K562 (cell line): ENCODE measurements at regions not wholly inside any gene's neighbourhood (a gene's known extent, or its start where the extent isn't known, plus 50 kb on each side); places are given as distances from the start of the nearest gene placed in this dataset.

ENCODE experiments used
- ATAC-seq: fragments of 200-7000 bp; cut with Tn5 transposase; 3 replicates; pipeline ENCODE4 v1.9.1; 2020; ENCODE audit warnings: moderate library complexity
- BruUV-seq: library from RNA; stranded (reverse); fragments of 400-500 nt; replicated peaks from 2 replicates; lab custom pipeline; 2021; lab: Mats Ljungman, UMichigan
- CTCF ChIA-PET: fragments of 300-600 bp; formaldehyde crosslinking; extraction: SDS; loops from one replicate; lab custom pipeline; 2021; ENCODE audit warnings: low intra/inter-chr PET ratio; lab: Yijun Ruan, JAX
- POLR2A ChIA-PET: fragments of 300-600, 350-650 bp; sonication (Branson Sonifier 250); formaldehyde crosslinking; extraction: SDS; loops from one replicate; lab custom pipeline; 2021; ENCODE audit warnings: antibody characterized with exemption, inconsistent platforms; lab: Yijun Ruan, JAX
- DNase-seq, 4 experiments: peaks; one replicate each; pipeline versions ENCODE4 v3.0.0 to v3.0.0-alpha.2; 2011 to 2018; ENCODE audit warnings: low spot score in 3 of 4, mixed read lengths in 3 of 4; ENCODE audit errors: extremely low read depth in 1 of 4
- FAIRE-seq: peaks from 2 replicates; lab custom pipeline; 2011; peaks lifted over from hg19 to GRCh38; lab: Jason Lieb, UNC
- H2AFZ ChIP-seq: 2 replicates; pipeline ENCODE4 v1.6.0; 2011; ENCODE audit warnings: low read depth, low read length, control low read depth, inconsistent platforms
- H3K27ac ChIP-seq: fragments of 200-600 bp; 3 replicates; pipeline ENCODE4 v1.8.0; 2011; ENCODE audit warnings: low read depth, mild to moderate bottlenecking, control low read depth, inconsistent platforms, low read length, moderate library complexity, mixed read lengths; ENCODE audit errors: extremely low read depth
- H3K27me3 ChIP-seq, 2 experiments: fragments of 300-600 bp in 1 of 2; 2 replicates in 1 of 2; 3 replicates in 1 of 2; pipeline versions ENCODE4 v1.6.0 to v1.8.0; 2011; ENCODE audit warnings: inconsistent platforms in 2 of 2, low read length in 2 of 2, mild to moderate bottlenecking in 1 of 2, mixed read lengths in 1 of 2, moderate library complexity in 1 of 2; ENCODE audit not compliant: control insufficient read depth in 2 of 2, insufficient read depth in 2 of 2
- H3K36me3 ChIP-seq: fragments of 300-600 bp; 3 replicates; pipeline ENCODE4 v1.8.0; 2011; ENCODE audit warnings: mild to moderate bottlenecking, low read length, inconsistent platforms; ENCODE audit not compliant: control insufficient read depth, insufficient read depth
- H3K4me1 ChIP-seq, 2 experiments: fragments of 200-600 bp in 1 of 2; replicated peaks in 1 of 2; 2 replicates in 1 of 2; 3 replicates in 1 of 2; pipeline versions ENCODE4 v1.5.1 to v1.8.0; 2011; ENCODE audit warnings: inconsistent platforms in 2 of 2, low read length in 2 of 2, mild to moderate bottlenecking in 1 of 2, mixed read lengths in 1 of 2, moderate library complexity in 1 of 2; ENCODE audit not compliant: control insufficient read depth in 2 of 2, insufficient read depth in 2 of 2
- H3K4me2 ChIP-seq: 2 replicates; pipeline ENCODE4 v1.6.1; 2011; ENCODE audit warnings: low read length, control low read depth, inconsistent platforms, mixed read lengths; ENCODE audit not compliant: insufficient read depth
- H3K4me3 ChIP-seq: fragments of 200-600 bp; sonication (generic), shearing (Covaris generic); 2 replicates; pipeline ENCODE4 v1.5.1; 2016; ENCODE audit warnings: control low read depth, inconsistent platforms
- H3K79me2 ChIP-seq: fragments of 200-600 bp; 3 replicates; pipeline ENCODE4 v1.8.0; 2011; ENCODE audit warnings: low read length, inconsistent platforms; ENCODE audit not compliant: control insufficient read depth, insufficient read depth
- H3K9ac ChIP-seq, 2 experiments: 2 replicates each; pipeline versions ENCODE4 v1.6.0 to v1.6.1; 2011; ENCODE audit warnings: low read depth in 2 of 2, low read length in 2 of 2, control low read depth in 1 of 2, inconsistent platforms in 1 of 2, mild to moderate bottlenecking in 1 of 2, mixed read lengths in 1 of 2; ENCODE audit not compliant: insufficient read depth in 1 of 2
- H3K9me1 ChIP-seq: one replicate; pipeline ENCODE4 v1.6.0; 2011; ENCODE audit warnings: inconsistent platforms, mild to moderate bottlenecking, low read length, moderate library complexity; ENCODE audit not compliant: control insufficient read depth, insufficient read depth
- H3K9me3 ChIP-seq: replicated peaks from 2 replicates; pipeline ENCODE4 v1.5.1; 2011; ENCODE audit warnings: low read depth, low read length, inconsistent platforms; ENCODE audit not compliant: control insufficient read depth, insufficient read depth
- H4K20me1 ChIP-seq: replicated peaks from 2 replicates; pipeline ENCODE4 v1.6.1; 2011; ENCODE audit warnings: low read length, inconsistent platforms, mixed read lengths; ENCODE audit not compliant: control insufficient read depth, insufficient read depth
- FOXJ3 ChIP-seq: sonication (generic); formaldehyde crosslinking; IDR thresholded peaks from 2 replicates; pipeline ENCODE4 v1.4.0; 2020; ENCODE audit warnings: mild to moderate bottlenecking, missing genetic modification reagents
- NR3C1 ChIP-seq: sonication (generic); formaldehyde crosslinking; IDR thresholded peaks from 2 replicates; pipeline ENCODE4 v1.8.1; 2022; ENCODE audit warnings: missing genetic modification reagents
- POLR3A ChIP-seq: IDR thresholded peaks from 2 replicates; pipeline ENCODE4 v1.6.1; 2011; ENCODE audit warnings: borderline replicate concordance, mild to moderate bottlenecking, moderate library complexity; ENCODE audit not compliant: insufficient read length, insufficient read depth; ENCODE audit errors: extremely low read depth
- SIN3A ChIP-seq, 2 experiments: fragments of 150-350 bp in 1 of 2; IDR thresholded peaks; 2 replicates each; pipeline ENCODE4 v1.6.1; 2011 to 2016; ENCODE audit warnings: borderline replicate concordance in 2 of 2, low read depth in 2 of 2, low read length in 2 of 2, mild to moderate bottlenecking in 2 of 2, moderate library complexity in 2 of 2; ENCODE audit not compliant: control insufficient read depth in 1 of 2
- SOX6 ChIP-seq: fragments of 450-650 bp; IDR thresholded peaks from 2 replicates; pipeline ENCODE4 v1.6.1; 2014; ENCODE audit warnings: mild to moderate bottlenecking
- TFAP4 ChIP-seq: sonication (generic); formaldehyde crosslinking; IDR thresholded peaks from 2 replicates; pipeline ENCODE4 v1.8.0; 2022; ENCODE audit warnings: missing genetic modification reagents, mild to moderate bottlenecking, moderate library complexity, borderline replicate concordance
- ZFX ChIP-seq: sonication (generic); formaldehyde crosslinking; IDR thresholded peaks from 2 replicates; pipeline ENCODE4 v1.8.0; 2022; ENCODE audit warnings: mild to moderate bottlenecking, missing genetic modification reagents, moderate library complexity
- ZNF740 ChIP-seq, 3 experiments: fragments of 200-800 bp in 1 of 3; sonication (Bioruptor generic) in 1 of 3; sonication (generic) in 1 of 3; formaldehyde crosslinking in 1 of 3; IDR thresholded peaks; 2 replicates each; pipeline versions ENCODE4 v1.6.1 to v1.8.0; 2016 to 2022; ENCODE audit warnings: mild to moderate bottlenecking in 2 of 3, missing compliant biosample characterization in 2 of 3, missing genetic modification characterization in 2 of 3, missing genetic modification reagents in 1 of 3
- WGBS: fragments of 100-300 bp; shearing (Covaris generic); methylation state at CpG from one replicate; pipeline ENCODE4 v1.1.6; 2016; ENCODE audit warnings: low coverage, mixed read lengths; ENCODE audit not compliant: insufficient coverage; ENCODE audit errors: missing lambda C conversion rate; 5-methylcytosine and 5-hydroxymethylcytosine counted together
- in situ Hi-C: fragments of 300-500 bp; cut with MboI; formaldehyde crosslinking; loops from 4 replicates; pipeline ENCODE4 v1.15.0; 2018; ENCODE audit warnings: inconsistent platforms, mixed read lengths
- intact Hi-C: fragments of 100-400 bp; cut with micrococcal nuclease; formaldehyde crosslinking; loops from 2 replicates; pipeline ENCODE4 v1.14.2; 2022
- TF ChIP-seq, protein P1 (sequence below): conservative IDR thresholded peaks from 2 replicates; pipeline ENCODE4 v1.6.1; 2011; ENCODE audit warnings: low read depth, mild to moderate bottlenecking, low read length; ENCODE audit not compliant: control insufficient read depth
- TF ChIP-seq, protein P2 (sequence below): fragments of 450-650 bp; formaldehyde crosslinking; IDR thresholded peaks from 2 replicates; pipeline ENCODE4 v1.4.0; 2022; ENCODE audit warnings: mild to moderate bottlenecking, moderate library complexity

DNA sequence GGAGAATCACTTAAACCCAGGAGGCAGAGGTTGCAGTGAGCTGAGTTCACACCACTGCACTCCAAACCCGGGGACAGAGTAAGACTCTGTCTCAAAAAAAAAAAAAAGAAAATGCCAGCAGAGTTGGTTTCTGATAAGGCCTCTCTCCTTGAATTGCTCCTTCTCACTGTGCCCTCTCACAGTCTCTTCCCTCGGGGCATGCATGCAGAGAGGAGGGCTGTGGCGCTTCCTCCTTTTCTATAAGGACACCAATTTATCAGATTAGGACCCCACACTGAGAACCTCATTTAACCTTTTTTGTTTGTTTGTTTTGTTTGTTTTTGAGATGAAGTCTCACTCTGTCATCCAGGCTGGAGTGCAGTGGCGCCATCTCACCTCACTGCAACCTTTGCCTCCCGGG is 110.5 kb downstream of the ZFP36L2 start:
- no peak for DNase-seq
- ChIA-PET CTCF (no interaction called here), POLR2A (interaction anchor here (0.7 kb wide), 1 partner anchor 106 kb away, joined by 3 read pairs; no protein-coding TSS in a partner anchor)
- intact Hi-C loops: no loop called here
- no peaks in the 10 kb centered on the region for H3K36me3 ChIP-seq
- H2AFZ ChIP-seq: no peak overlapping the region
- in situ Hi-C loops: no loop called here
- no peaks in the 10 kb centered on the region for H3K9me3 ChIP-seq
- H3K9me1 ChIP-seq: no peaks in the 10 kb centered on the region
- no peak overlapping the region for H3K4me3 ChIP-seq
- no peaks in the 10 kb centered on the region for H4K20me1 ChIP-seq
- no peak overlapping the region for H3K27ac ChIP-seq
- no peaks in the 10 kb centered on the region; a peak in 1 of 5 replicates for H3K4me1 ChIP-seq
- no peak for TF ChIP-seq NR3C1
- TF ChIP-seq POLR3A: no peak
- TF ChIP-seq, protein P1, sequence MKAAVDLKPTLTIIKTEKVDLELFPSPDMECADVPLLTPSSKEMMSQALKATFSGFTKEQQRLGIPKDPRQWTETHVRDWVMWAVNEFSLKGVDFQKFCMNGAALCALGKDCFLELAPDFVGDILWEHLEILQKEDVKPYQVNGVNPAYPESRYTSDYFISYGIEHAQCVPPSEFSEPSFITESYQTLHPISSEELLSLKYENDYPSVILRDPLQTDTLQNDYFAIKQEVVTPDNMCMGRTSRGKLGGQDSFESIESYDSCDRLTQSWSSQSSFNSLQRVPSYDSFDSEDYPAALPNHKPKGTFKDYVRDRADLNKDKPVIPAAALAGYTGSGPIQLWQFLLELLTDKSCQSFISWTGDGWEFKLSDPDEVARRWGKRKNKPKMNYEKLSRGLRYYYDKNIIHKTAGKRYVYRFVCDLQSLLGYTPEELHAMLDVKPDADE: no peak
- TF ChIP-seq FOXJ3 (CRISPR knock-in tag): no peak
- no peak for TF ChIP-seq ZFX (CRISPR knock-in tag)
- no TSS peak for BruUV-seq
- H3K4me2 ChIP-seq: no peak overlapping the region
- H3K79me2 ChIP-seq: no peaks in the 10 kb centered on the region
- no peaks in the 10 kb centered on the region for H3K27me3 ChIP-seq
- no peak overlapping the region for H3K9ac ChIP-seq
- no peak for ATAC-seq
- no peak for FAIRE-seq
- 26% methylated on average over 5 of the region's 5 CpGs for WGBS

DNA sequence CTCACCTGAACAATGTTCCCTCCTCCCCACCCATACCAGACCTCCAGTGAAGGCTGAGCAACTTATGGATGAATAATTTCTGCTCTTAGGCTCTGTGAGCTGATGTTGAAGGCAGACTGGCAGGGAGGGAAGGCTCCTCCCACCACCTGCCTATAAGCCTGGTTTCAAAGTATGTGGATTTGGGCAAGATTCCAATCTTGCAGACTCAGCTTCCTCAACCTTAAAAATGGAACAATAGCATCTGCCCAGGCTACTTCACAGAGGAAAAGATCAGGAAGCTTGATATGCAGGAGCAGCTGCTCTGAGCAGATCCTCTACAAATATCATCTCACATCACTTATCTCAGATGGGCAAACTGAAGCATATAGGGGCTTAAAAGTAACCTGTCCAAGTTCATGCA is 112.2 kb downstream of the ZFP36L2 start:
- H3K4me2 ChIP-seq: no peak overlapping the region
- no peak for FAIRE-seq
- in situ Hi-C loops (no loop called here), intact Hi-C loops (no loop called here)
- no peak overlapping the region for H3K4me3 ChIP-seq
- no peaks in the 10 kb centered on the region for H3K36me3 ChIP-seq
- ChIA-PET CTCF (no interaction called here), POLR2A (no interaction called here)
- no peak for ATAC-seq
- no peaks in the 10 kb centered on the region for H3K9me1 ChIP-seq
- H4K20me1 ChIP-seq: no peaks in the 10 kb centered on the region
- BruUV-seq: no TSS peak
- no peak overlapping the region for H3K27ac ChIP-seq
- H3K9me3 ChIP-seq: no peaks in the 10 kb centered on the region
- no peak overlapping the region for H3K9ac ChIP-seq
- H3K27me3 ChIP-seq: no peaks in the 10 kb centered on the region
- no peaks in the 10 kb centered on the region; a peak in 1 of 5 replicates for H3K4me1 ChIP-seq
- DNase-seq: no peak
- H2AFZ ChIP-seq: no peak overlapping the region
- no peaks in the 10 kb centered on the region for H3K79me2 ChIP-seq
- TF ChIP-seq SOX6: peak; percentile 31; the same call in 1 of the 2 replicates
- no peak for TF ChIP-seq TFAP4 (CRISPR knock-in tag)
- no peak for TF ChIP-seq ZNF740 (CRISPR knock-in tag; IDR thresholded peaks at IDR 0.05)
- TF ChIP-seq ZNF740 (tag; IDR thresholded peaks at IDR 0.05): no peak
- TF ChIP-seq, protein P2, sequence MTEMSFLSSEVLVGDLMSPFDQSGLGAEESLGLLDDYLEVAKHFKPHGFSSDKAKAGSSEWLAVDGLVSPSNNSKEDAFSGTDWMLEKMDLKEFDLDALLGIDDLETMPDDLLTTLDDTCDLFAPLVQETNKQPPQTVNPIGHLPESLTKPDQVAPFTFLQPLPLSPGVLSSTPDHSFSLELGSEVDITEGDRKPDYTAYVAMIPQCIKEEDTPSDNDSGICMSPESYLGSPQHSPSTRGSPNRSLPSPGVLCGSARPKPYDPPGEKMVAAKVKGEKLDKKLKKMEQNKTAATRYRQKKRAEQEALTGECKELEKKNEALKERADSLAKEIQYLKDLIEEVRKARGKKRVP: no peak
- no peak for TF ChIP-seq SIN3A (IDR thresholded peaks at IDR 0.05; ENCODE audit: borderline replicate concordance in 2 of 2, control insufficient read depth in 1 of 2, low read depth in 2 of 2, low read length in 2 of 2)
